ENCODE measurements at regions not wholly inside any gene's neighbourhood (a gene's known extent, or its start where the extent isn't known, plus 50 kb on each side); places are given as distances from the start of the nearest gene placed in this dataset.

DNA sequence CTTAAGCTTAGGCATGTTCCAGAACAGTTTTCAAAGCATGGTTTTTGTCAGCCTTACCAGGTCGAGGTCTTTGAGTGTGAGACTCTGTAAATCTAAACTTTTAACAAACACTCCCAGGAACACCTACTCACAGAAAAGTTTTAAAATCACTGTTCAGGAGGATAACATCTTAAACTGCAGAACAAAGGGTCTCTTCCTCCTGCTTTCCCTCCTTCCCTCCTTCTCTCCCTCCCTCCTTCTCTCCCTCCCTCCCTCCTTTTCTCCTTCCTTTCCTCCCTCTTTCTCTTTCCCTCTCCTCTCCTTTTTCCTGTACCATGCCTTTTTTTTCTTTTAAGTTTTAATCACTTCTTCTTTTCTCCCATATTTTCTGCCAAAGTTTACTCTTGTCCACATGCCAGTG lies 153.5 kb upstream of the MAF start:
- Mint-ChIP-seq H3K27ac (no peak overlapping the region), H3K4me1 (peaks cover 0 to 6% of the 10 kb centered on the region in 2 experiments; a peak in 2 of 4 replicates), H3K36me3 (ENCODE audit: insufficient read depth in 1 of 3, low read depth in 3 of 3) (peaks cover 0 to 2% (median 0%) of the 10 kb centered on the region in 3 experiments; a peak in 3 of 7 replicates)

More for the DNA sequence above, 153.5 kb upstream of the MAF start:
- Histone ChIP-seq H4K91ac (ENCODE audit: insufficient read length, low read depth, low read length) (no peak overlapping the region), H3K79me2 (ENCODE audit: insufficient read depth, low read length) (no peaks in the 10 kb centered on the region), H3T11ph (ENCODE audit: low read length) (no peak overlapping the region), H2BK5ac (ENCODE audit: insufficient read length, low read length) (no peak overlapping the region), H3K23me2 (ENCODE audit: insufficient read length, low read depth, low read length, poor library complexity, severe bottlenecking) (no peaks in the 10 kb centered on the region), H3K4me1 (ENCODE audit: insufficient read depth, low read length) (no peaks in the 10 kb centered on the region), H2BK120ac (ENCODE audit: low read depth, low read length, poor library complexity, severe bottlenecking) (no peak overlapping the region), H2AK5ac (ENCODE audit: insufficient read length, low read length) (no peak overlapping the region), H3K9ac (ENCODE audit: extremely low read depth, insufficient read length, low read length) (no peak overlapping the region), H2BK12ac (ENCODE audit: insufficient read length, low read depth, low read length) (no peak overlapping the region), H2BK15ac (ENCODE audit: low read depth, low read length) (no peak overlapping the region), H3K18ac (ENCODE audit: insufficient read length, low read depth, low read length) (no peak overlapping the region), H3K56ac (ENCODE audit: insufficient read length, low read depth, low read length) (no peak overlapping the region), H3K23ac (ENCODE audit: insufficient read length, low read depth, low read length) (no peak overlapping the region), H3K9me3 (ENCODE audit: control insufficient read depth, low read depth, low read length) (no peaks in the 10 kb centered on the region), H3K14ac (ENCODE audit: insufficient read depth, low read length) (no peak overlapping the region), H2AFZ (ENCODE audit: low read length) (no peak overlapping the region), H4K5ac (ENCODE audit: insufficient read length, low read depth, low read length) (no peak overlapping the region), H2BK20ac (ENCODE audit: low read depth, low read length, poor library complexity, severe bottlenecking) (no peak overlapping the region), H3K4ac (ENCODE audit: low read depth, low read length) (no peak overlapping the region), H4K8ac (replicated peaks; ENCODE audit: insufficient read length, low read depth, low read length) (no peak overlapping the region), H3K4me2 (ENCODE audit: insufficient read depth, insufficient read length, low read length) (no peak overlapping the region), H3K27me3 (ENCODE audit: insufficient read depth, low read length) (no peaks in the 10 kb centered on the region), H3K79me1 (ENCODE audit: insufficient read depth, low read depth, low read length, poor library complexity, severe bottlenecking) (no peaks in the 10 kb centered on the region), H3K27ac (ENCODE audit: insufficient read length, low read depth, low read length) (no peak overlapping the region), H4K20me1 (ENCODE audit: control insufficient read depth, insufficient read depth, insufficient read length) (no peaks in the 10 kb centered on the region)
- no peak for DNase-seq
- H3K9me3 Mint-ChIP-seq = peaks cover 0 to 3% of the 10 kb centered on the region in 2 experiments; a peak in 2 of 5 replicates
- TF ChIP-seq, protein P1, sequence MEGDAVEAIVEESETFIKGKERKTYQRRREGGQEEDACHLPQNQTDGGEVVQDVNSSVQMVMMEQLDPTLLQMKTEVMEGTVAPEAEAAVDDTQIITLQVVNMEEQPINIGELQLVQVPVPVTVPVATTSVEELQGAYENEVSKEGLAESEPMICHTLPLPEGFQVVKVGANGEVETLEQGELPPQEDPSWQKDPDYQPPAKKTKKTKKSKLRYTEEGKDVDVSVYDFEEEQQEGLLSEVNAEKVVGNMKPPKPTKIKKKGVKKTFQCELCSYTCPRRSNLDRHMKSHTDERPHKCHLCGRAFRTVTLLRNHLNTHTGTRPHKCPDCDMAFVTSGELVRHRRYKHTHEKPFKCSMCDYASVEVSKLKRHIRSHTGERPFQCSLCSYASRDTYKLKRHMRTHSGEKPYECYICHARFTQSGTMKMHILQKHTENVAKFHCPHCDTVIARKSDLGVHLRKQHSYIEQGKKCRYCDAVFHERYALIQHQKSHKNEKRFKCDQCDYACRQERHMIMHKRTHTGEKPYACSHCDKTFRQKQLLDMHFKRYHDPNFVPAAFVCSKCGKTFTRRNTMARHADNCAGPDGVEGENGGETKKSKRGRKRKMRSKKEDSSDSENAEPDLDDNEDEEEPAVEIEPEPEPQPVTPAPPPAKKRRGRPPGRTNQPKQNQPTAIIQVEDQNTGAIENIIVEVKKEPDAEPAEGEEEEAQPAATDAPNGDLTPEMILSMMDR (conservative IDR thresholded peaks at IDR 0.05) = no peak
- WGBS (ENCODE audit: extremely low coverage, insufficient read length, low lambda C conversion rate) = no CpG with 5 or more reads among the region's 1 CpG
- peaks cover 2% of the 10 kb centered on the region; the same call in 1 of the 2 replicates for H3K27me3 Mint-ChIP-seq (ENCODE audit: low read depth)
- no peak overlapping the region for H3K4me3 Mint-ChIP-seq

Data from H9 (cell line).